MCF 10A (cell line): ENCODE measurements at regions not wholly inside any gene's neighbourhood (a gene's known extent, or its start where the extent isn't known, plus 50 kb on each side); places are given as distances from the start of the nearest gene placed in this dataset.
A peak's percentile ranks its signal among the peaks of the same experiment; 100 is the strongest.
"Not testable (repeated sequence)": the region's sequence is repeated elsewhere in the genome, so short reads cannot be mapped to it uniquely, and the experiment has no call there.

ENCODE experiments used
- BruUV-seq: library from RNA; stranded (reverse); fragments of 400-500 nt; replicated peaks from 2 replicates; lab custom pipeline; 2021; lab: Mats Ljungman, UMichigan
- CTCF ChIA-PET: fragments of 300-600 bp; sonication (Branson Sonifier 250); formaldehyde crosslinking; extraction: SDS; loops from one replicate; lab custom pipeline; 2021; ENCODE audit warnings: antibody characterized with exemption, inconsistent platforms; lab: Yijun Ruan, JAX
- POLR2A ChIA-PET: fragments of 300-600, 350-650 bp; sonication (Branson Sonifier 250); formaldehyde crosslinking; extraction: SDS; loops from one replicate; lab custom pipeline; 2020; ENCODE audit warnings: antibody characterized with exemption, inconsistent platforms; lab: Yijun Ruan, JAX
- DNase-seq: peaks from one replicate; pipeline ENCODE4 v3.0.0-alpha.2; 2018; ENCODE audit not compliant: unreplicated experiment
- H3K27ac Mint-ChIP-seq: one replicate; pipeline ENCODE4 v1.8.0; 2022; ENCODE audit warnings: mild to moderate bottlenecking, low read depth, mixed read lengths; ENCODE audit not compliant: unreplicated experiment
- H3K27me3 Mint-ChIP-seq: one replicate; pipeline ENCODE4 v1.8.0; 2022; ENCODE audit warnings: mixed read lengths; ENCODE audit not compliant: insufficient read depth, unreplicated experiment
- H3K36me3 Mint-ChIP-seq: one replicate; pipeline ENCODE4 v1.8.0; 2022; ENCODE audit warnings: mild to moderate bottlenecking, moderate library complexity, mixed read lengths; ENCODE audit not compliant: insufficient read depth, unreplicated experiment
- H3K4me1 Mint-ChIP-seq: one replicate; pipeline ENCODE4 v1.8.0; 2022; ENCODE audit warnings: mixed read lengths; ENCODE audit not compliant: insufficient read depth, unreplicated experiment
- H3K4me3 Mint-ChIP-seq: one replicate; pipeline ENCODE4 v1.8.0; 2022; ENCODE audit warnings: mild to moderate bottlenecking, moderate library complexity, mixed read lengths; ENCODE audit not compliant: unreplicated experiment
- H3K9me3 Mint-ChIP-seq: one replicate; pipeline ENCODE4 v1.8.0; 2022; ENCODE audit warnings: mixed read lengths; ENCODE audit not compliant: unreplicated experiment
- intact Hi-C: fragments of 100-400 bp; cut with micrococcal nuclease; formaldehyde crosslinking; loops from 2 replicates; pipeline ENCODE4 v1.14.1; 2022
- TF ChIP-seq, protein P1 (sequence below): fragments of 200-600 bp; IDR thresholded peaks from one replicate; pipeline ENCODE4 v1.8.0; 2022; ENCODE audit warnings: antibody characterized with exemption, mild to moderate bottlenecking; ENCODE audit not compliant: unreplicated experiment

DNA sequence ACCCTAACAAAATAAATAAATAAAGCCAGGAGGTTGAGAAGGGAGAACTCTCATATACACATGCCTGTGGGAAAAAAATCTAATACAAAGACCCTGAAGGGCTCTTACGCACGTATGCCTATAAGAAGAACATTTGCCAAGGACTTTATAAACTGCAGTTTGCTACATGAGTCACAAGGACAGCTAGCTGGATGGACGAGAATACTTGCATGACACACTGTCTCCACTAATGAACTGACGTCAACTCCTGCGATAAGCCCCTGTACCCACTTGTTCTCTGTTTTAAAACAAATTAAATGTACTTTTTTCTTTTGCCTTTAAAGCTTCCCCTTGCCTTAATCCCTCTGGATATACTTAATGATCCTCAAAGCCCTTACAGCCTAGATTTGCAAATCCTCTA, 374.6 kb upstream of the GHITM start:
- Mint-ChIP-seq H3K27me3 (no peaks in the 10 kb centered on the region), H3K4me3 (peak overlapping the region; percentile 26), H3K36me3 (no peaks in the 10 kb centered on the region), H3K9me3 (peaks cover 2% of the 10 kb centered on the region), H3K27ac (peak overlapping the region; percentile 84), H3K4me1 (peaks cover 19% of the 10 kb centered on the region)
- DNase-seq = peak; percentile 87
- ChIA-PET CTCF (no interaction called here), POLR2A (interaction anchor here (0.6 to 1.2 kb wide), 3 partner anchors 10 to 51 kb away, joined by 3 read pairs; no protein-coding TSS in a partner anchor)
- intact Hi-C loops = no loop called here
- TF ChIP-seq, protein P1, sequence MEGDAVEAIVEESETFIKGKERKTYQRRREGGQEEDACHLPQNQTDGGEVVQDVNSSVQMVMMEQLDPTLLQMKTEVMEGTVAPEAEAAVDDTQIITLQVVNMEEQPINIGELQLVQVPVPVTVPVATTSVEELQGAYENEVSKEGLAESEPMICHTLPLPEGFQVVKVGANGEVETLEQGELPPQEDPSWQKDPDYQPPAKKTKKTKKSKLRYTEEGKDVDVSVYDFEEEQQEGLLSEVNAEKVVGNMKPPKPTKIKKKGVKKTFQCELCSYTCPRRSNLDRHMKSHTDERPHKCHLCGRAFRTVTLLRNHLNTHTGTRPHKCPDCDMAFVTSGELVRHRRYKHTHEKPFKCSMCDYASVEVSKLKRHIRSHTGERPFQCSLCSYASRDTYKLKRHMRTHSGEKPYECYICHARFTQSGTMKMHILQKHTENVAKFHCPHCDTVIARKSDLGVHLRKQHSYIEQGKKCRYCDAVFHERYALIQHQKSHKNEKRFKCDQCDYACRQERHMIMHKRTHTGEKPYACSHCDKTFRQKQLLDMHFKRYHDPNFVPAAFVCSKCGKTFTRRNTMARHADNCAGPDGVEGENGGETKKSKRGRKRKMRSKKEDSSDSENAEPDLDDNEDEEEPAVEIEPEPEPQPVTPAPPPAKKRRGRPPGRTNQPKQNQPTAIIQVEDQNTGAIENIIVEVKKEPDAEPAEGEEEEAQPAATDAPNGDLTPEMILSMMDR = no peak
- BruUV-seq = no TSS peak

DNA sequence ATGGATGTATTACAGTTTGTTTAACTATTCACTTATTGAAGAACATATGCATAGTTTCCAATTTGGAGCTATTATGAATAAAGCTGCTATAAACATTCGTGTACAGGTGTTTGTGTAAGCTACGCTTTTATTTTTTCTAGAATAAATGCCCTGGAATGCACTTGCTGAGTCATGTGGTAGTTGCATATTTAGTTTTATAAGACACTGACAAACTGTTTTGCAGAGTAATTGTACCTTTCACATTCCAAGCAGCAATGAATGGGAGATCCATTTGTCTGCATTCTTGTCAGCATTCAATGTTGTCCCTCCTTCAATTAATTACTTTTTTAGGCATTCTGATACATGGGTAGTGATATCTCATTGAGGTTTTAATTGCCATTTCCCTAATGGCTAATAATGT, 373.6 kb upstream of the GHITM start:
- H3K4me1 Mint-ChIP-seq = peaks cover 19% of the 10 kb centered on the region
- no peaks in the 10 kb centered on the region for H3K27me3 Mint-ChIP-seq
- TF ChIP-seq, protein P1 = no peak
- no peaks in the 10 kb centered on the region for H3K9me3 Mint-ChIP-seq
- ChIA-PET CTCF (no interaction called here), POLR2A (no interaction called here)
- intact Hi-C loops = no loop called here
- H3K4me3 Mint-ChIP-seq = no peak overlapping the region
- H3K36me3 Mint-ChIP-seq = no peaks in the 10 kb centered on the region
- DNase-seq = peak; percentile 45
- H3K27ac Mint-ChIP-seq = peak overlapping the region; percentile 84
- no TSS peak for BruUV-seq

DNA sequence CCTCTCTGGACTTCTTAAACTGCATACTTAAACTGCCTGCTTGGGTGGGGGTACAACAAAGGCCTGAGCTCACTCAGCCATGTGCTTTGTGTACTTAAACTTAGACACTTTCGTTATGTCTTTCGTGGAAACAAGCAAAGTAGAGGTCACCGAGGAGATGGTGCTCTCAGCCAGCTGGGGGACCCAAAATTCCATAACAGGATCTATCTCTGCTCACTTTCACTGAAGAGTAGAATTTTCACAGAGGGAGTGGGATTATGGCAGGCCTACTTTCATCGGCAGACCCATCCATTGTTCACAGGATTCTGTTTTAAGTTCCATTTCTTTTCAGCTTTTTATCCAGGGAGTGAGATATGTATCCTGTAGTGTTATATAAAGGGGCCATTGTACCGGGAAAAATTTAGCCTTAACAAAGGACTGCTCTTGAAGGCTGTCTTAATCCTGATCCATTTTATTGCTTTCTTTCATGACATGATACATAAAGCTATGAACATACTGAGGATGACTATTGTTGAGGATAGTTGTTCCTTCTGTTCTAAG, 370.0 kb upstream of the GHITM start:
- Mint-ChIP-seq H3K4me1 (peaks cover 13% of the 10 kb centered on the region), H3K4me3 (no peak overlapping the region), H3K9me3 (peaks cover 3% of the 10 kb centered on the region), H3K36me3 (no peaks in the 10 kb centered on the region), H3K27me3 (no peaks in the 10 kb centered on the region), H3K27ac (no peak overlapping the region)
- DNase-seq = no peak
- BruUV-seq = no TSS peak
- POLR2A ChIA-PET = no interaction called here
- intact Hi-C loops = no loop called here
- TF ChIP-seq, protein P1 = no peak
- CTCF ChIA-PET = interaction anchor here (0.6 kb wide), 1 partner anchor 276 kb away, joined by 4 read pairs; no protein-coding TSS in a partner anchor

DNA sequence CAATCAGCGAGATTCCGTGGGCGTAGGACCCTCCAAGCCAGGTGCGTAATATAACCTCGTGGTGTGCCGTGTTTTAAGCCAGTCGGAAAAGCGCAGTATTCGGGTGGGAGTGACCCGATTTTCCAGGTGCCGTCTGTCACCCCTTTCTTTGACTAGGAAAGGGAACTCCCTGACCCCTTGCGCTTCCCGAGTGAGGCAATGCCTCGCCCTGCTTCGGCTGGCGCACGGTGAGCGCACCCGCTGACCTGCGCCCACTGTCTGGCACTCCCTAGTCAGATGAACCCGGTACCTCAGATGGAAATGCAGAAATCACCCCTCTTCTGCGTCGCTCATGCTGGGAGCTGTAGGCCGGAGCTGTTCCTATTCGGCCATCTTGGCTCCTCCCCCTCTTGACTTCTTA, 352.6 kb upstream of the GHITM start:
- H3K27me3 Mint-ChIP-seq, CTCF ChIA-PET, DNase-seq, H3K4me3 Mint-ChIP-seq, H3K4me1 Mint-ChIP-seq, intact Hi-C loops, H3K36me3 Mint-ChIP-seq, BruUV-seq, H3K27ac Mint-ChIP-seq, POLR2A ChIA-PET: not testable (repeated sequence)
- H3K9me3 Mint-ChIP-seq = peaks cover 13% of the 10 kb centered on the region
